NCI-H2171 treated with DMSO at 0.1 percent for 48 hours (cell line): ENCODE measurements at regions not wholly inside any gene's neighbourhood (a gene's known extent, or its start where the extent isn't known, plus 50 kb on each side); places are given as distances from the start of the nearest gene placed in this dataset.

Source experiments
- DNase-seq: peaks from one replicate; lab custom pipeline; 2025; lab: John Stamatoyannopoulos, UW

- DNase-seq = no peak
Measured at GRCh38 chr18:76771192-76771799, 51.1 kb upstream of the ZNF236 start.

GRCh38 chr18:76767954-76768353 lies 54.4 kb upstream of the ZNF236 start:
- DNase-seq = no peak

DNA sequence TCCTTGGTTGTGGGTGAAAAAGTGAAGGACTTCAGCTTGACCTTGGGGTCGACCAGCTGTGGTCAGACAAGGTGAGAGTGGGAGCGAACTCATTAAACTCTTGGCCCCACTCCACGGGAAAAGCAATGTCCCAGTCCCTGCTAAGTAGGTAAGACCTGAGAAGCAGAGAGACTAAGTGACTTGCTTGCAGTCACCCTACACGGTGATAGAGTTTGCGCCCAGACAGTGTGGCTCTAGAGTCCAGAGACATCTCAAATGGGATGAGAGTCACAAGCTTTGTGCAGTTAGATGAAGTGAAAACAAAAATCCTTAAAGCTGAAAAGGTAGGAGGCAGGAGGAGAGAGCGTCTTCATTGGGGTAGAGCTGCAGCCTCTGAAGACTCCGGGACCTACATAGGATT lies 55.9 kb upstream of the ZNF236 start:
- no peak for DNase-seq

DNA sequence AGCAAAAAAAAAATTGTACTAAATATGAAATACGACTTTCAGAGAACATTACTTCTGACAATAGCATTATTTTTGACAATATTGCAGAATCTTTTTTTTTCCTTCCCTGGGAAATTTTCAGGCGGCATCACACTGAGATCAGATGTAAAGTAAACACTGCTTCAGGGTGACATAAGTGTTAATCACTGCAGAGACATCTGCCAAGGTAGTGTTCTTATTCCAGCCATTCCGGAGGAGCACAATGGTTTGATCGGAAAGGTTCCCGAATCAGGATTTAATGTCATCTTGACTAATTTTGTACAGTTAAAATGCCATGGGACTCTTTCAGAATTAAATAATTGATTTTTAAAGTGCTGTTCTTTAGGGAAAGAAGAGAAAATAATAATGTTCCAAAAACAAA lies 56.7 kb upstream of the ZNF236 start:
- DNase-seq = peak; percentile 21

DNA sequence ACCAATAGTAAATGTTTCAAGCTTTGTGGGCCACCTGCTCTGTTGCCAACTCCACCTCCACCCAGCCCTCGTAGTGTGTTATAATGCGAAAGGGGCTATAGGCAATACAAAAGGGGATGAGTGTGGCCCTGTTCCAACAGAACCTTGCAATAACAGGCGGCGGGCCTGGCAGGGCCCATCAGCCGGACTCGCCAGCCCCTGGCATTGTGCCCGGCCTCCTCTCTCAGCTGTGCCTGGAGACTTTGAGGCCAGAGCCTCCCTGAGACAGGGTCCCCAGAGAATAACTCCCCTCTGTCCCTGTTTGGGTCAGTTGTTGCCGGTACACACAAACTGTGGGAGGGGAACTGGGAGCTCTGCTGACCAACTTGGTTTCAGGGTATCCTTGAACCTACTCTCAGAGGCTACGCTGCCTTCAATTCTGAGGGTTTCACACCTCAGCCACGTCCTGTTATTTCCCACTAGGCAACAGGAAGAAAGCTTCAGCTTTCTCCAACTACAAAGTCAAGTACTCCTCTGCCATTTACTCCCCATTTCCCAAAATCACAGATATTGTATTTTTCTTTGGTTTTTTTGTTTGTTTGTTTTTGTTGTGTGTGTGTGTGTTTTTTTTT lies 58.0 kb upstream of the ZNF236 start:
- DNase-seq = no peak

GRCh38 chr18:76759056-76759455 lies 63.3 kb upstream of the ZNF236 start:
- no peak for DNase-seq

DNA sequence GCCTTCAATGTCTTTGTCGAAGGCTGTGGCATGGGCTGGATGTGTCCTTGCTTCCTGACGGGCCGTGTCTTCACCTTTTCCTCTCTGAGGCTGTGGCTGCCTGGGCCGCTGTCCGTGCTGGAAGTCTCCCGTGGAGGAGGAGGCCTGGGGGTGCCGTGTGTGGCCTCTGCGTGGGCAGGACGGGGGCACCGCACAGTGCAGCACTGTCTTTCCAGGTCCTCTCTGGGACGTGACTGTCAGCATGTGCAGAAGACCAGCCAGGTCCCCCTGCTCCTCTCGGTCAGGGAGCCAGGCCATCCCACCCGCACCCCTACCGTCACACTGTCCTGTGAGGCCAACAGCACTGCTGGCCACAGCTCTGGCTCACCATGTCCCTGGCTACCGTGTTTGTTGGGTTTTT lies 64.4 kb upstream of the ZNF236 start:
- no peak for DNase-seq

DNA sequence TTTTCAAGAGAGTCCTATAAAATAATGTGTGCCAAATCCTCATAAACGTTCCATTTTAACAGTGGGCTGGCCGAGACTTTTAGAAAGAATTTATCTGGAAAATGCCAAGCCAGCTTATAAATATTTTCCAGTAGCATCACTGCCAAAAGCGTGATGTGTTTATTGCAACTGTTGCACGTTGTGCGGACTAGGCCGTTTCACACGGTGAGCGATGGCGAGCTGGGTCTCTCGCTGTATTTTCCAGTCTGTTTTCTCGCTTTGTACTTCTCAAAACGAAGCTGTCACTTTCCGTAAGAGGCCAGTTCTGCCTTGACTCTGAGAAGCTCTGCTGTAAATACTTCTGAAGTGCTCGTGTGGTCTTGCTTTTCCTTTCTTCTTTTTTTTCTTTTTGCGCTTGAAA lies 65.0 kb upstream of the ZNF236 start:
- no peak for DNase-seq

GRCh38 chr18:76756531-76757253 lies 65.7 kb upstream of the ZNF236 start:
- no peak for DNase-seq

DNA sequence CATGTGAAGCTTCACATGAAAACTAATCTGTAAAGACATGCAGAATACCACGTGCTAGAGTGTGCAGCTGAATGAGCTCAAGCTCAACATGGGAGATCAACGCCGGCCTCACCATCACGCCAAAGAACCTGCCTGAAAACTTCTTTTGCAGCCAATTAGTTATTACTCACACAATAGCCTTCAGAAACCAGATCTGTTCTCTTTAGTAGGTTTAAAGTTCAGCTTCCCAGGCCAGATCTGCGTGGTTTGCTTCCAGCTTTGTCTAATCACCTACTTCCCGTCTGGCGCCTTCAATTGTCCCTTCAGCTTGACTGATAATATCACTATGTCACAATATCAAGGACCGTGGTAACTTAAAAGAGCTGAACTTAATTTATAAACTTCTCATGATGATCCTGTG lies 68.0 kb upstream of the ZNF236 start:
- DNase-seq = no peak

GRCh38 chr18:76752400-76752799 lies 70.0 kb upstream of the ZNF236 start:
- DNase-seq = no peak

GRCh38 chr18:76750917-76751890 lies 71.2 kb upstream of the ZNF236 start:
- DNase-seq = no peak

DNA sequence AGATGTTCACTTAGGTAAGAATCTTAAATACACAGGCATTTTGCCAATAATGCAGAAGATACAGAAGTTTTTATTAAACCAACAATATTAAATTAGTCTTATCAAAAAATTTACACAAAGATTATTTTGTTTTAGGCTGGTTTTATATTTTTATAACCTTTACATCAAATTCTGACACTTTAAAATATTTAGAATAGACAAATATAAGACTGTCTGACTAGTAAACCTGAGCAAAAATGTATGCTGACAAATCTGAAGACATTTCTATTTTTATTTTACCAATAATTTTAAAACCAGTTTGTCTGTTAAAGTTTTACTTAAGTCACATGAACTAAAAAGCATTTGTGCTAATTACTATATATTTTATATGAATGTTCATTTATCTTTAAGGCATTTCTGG lies 72.1 kb upstream of the ZNF236 start:
- no peak for DNase-seq

DNA sequence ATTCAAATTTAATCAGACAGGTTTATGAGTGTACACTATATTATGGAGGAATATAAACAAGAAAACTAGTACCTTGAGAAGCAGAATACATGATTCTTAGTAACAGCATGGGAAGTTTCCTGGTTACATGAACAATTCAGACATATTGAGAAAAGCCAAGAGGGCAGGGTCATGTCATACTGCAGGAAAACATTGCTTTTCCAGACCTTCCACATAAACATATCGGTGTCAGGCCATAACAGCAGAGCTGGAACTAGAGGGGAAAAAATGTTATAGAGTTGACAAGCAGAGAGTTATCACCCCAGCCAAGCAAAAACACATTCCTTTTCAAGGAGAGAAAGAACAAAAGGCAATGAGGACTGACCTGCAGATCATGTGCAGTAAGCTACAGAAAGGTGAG lies 74.7 kb upstream of the ZNF236 start:
- no peak for DNase-seq

DNA sequence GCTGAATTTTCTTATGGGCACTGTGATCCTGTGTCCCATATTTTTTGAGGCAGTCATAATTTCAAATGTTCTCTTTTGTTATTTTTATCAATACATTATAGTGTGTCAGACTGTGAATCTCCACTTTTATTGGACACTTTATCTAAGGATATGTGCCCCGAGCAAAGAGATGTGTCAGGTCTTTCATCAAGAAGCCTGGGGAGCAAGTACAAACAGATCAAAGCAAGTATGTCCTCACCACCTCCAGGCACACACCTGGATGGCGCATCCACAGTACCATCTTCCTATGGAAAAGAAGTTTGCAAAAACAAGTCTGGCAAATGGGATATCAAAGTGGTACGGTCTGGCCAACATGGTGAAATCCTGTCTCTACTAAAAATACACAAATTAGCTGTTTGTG lies 81.0 kb upstream of the ZNF236 start:
- no peak for DNase-seq

- DNase-seq = no peak
Measured at GRCh38 chr18:76736309-76736708, 86.0 kb upstream of the ZNF236 start.

GRCh38 chr18:76730901-76731300 lies 91.5 kb upstream of the ZNF236 start:
- no peak for DNase-seq

DNA sequence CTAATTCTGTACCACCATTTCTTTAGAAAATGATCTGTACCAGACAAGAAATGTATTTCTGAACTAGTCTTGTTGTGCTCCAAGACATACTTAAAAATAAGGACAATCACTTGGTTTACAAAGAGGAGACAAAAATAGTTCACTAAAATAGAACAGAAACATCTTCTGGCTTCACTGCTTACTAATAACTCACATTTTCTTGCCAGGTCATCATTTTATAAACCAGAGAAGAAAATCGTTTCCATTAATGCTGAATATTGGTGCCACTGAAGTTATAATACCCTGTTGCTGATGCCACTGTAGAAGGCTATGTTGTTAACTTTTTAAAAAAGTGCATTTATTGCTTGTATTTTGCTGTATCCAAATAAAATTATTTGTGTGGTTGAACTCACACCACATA lies 94.8 kb upstream of the ZNF236 start:
- no peak for DNase-seq

DNA sequence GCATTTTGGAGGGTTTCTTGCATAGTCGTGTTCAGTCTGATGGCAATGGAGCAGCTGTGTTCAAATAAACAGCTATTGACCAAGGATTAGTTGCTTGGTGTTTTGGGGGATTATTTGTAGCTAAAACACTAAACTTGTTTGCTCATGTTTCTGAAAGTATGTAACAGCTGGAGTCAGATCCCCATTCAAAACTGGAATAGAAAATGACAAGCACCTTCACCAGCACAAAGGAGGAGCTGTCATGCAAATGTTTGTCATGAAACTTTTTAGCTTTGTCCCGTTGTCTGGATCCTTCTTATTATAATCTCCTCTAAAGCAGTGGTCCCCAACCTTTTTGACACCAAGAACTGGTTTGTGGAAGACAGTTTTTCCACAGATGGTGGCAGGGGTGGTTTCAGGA lies 96.9 kb upstream of the ZNF236 start:
- no peak for DNase-seq

DNA sequence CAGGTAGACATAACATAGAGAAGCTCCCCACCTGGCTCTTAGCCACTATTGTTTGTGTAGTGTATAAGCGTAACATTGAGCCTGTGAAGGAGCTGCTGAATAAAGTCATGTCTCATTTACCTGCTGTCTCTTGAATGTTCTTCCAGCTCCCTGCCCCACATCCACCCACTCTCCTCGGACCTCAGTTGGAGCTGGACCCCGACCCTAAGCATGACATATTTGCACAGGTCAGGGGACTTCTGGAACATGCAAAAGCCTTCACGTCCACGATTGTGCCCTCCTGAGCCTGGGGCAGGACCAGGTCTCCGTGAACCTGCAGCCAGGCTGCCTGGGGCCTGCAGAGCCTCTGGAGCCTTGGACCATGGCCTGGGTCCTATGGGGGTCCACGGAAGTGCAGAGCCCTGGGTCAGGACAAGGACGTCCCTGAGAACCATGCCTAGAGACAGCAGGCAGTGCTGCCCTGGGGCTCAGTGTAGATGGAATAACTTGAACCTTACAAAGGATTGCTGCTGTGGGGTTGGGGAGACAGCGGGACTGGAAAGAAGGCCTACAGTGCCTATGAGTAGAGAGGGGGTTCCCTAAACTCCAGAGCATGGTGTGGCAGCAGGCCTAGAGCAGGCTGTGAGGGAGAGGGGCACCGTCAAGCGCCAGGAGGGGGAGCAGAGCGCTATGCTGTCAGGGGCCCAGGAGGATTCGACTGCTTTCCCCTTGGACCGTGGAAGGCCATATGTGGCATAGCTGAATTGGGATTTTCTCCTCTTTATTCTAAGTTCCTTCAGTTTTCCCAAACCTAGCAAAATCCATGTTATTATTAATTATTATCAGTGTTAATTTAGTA lies 99.9 kb upstream of the ZNF236 start:
- no peak for DNase-seq

DNA sequence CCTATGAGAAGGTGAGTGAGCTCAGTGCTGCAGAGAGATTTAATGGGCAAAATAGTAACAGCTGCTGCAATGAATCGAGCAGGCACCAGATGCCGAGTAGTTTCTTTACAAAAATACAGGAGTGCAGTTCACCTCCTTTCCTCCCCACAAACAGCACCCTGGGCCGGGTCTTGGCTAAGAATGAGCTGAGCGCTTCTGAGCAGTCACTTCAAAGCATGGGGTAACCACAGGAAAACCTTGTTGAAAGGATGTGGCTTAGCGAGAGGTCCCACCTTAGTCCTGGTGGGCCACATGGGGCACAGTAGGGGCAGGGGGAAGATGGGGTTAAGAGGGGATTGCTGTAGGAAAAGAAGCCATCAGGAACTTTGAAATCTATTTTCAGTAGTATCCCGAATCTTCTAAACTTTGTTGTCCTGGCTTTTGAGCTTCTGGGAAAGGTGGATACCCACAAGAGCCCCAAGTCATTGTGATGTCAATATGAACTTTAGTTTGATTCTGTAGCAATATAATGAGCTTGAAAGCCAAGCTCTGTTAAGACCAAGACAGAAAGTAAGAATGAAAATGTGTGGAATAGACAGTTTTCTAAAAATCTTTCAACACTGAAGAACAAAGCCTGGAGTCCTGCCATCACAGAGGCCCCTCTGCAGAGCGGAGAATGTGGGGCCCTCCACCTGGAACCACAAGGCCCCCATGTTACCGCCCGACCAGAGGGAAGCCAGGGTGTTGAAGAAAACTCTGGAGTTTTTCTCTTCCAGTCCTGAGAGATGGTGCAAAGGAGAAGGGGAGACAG lies 101.0 kb upstream of the ZNF236 start:
- peak; percentile 58 for DNase-seq
